ENCODE measurements at regions not wholly inside any gene's neighbourhood (a gene's known extent, or its start where the extent isn't known, plus 50 kb on each side); places are given as distances from the start of the nearest gene placed in this dataset.

DNA sequence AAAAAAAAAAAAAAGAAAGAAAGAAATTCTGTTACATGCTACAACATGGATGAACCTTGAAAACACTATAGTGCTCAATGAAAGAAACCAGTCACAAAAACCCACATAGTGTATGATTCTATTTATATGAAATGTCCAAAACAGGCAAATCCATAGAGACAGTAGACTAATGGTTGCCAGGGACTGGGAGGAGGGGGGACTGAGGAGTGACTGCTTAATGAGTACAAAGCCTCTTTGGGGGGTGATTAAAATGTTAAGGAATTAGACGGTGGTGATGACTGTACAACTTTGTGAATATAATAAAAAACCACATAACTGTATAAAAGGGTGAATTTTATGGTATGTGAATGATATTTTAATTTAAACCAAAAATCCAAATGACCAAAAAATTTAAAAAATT is 116.0 kb upstream of the GUCA2B start:
- H3K36me3 ChIP-seq (ENCODE audit: control insufficient read depth in 2 of 2, insufficient read depth in 1 of 2, low read length in 2 of 2): no peaks in the 10 kb centered on the region
- POLR2A ChIA-PET: interaction anchor here (0.7 kb wide), 1 partner anchor 195 kb away, joined by 3 read pairs; no protein-coding TSS in a partner anchor
- H3K4me1 ChIP-seq (ENCODE audit: control insufficient read depth, insufficient read depth, low read length): no peaks in the 10 kb centered on the region
- H3K4me3 ChIP-seq (ENCODE audit: low read depth, low read length): no peak overlapping the region
- H3K9me3 ChIP-seq (ENCODE audit: control insufficient read depth, insufficient read depth, low read depth, low read length): no peaks in the 10 kb centered on the region
- TF ChIP-seq PRDM1 (tag by site-specific recombination; IDR thresholded peaks at IDR 0.05): no peak
- TF ChIP-seq ZNF335 (tag by site-specific recombination; conservative IDR thresholded peaks at IDR 0.05): 0 out of 2 replicates have a peak, but pooled peaks have one; percentile 13
- no peak overlapping the region for H3K27ac ChIP-seq (ENCODE audit: extremely low read depth, low read depth, low read length)
- CTCF ChIA-PET: interaction anchor here (0.5 to 0.7 kb wide), 2 partner anchors 166 to 457 kb away, joined by 3 read pairs; no protein-coding TSS in a partner anchor

DNA sequence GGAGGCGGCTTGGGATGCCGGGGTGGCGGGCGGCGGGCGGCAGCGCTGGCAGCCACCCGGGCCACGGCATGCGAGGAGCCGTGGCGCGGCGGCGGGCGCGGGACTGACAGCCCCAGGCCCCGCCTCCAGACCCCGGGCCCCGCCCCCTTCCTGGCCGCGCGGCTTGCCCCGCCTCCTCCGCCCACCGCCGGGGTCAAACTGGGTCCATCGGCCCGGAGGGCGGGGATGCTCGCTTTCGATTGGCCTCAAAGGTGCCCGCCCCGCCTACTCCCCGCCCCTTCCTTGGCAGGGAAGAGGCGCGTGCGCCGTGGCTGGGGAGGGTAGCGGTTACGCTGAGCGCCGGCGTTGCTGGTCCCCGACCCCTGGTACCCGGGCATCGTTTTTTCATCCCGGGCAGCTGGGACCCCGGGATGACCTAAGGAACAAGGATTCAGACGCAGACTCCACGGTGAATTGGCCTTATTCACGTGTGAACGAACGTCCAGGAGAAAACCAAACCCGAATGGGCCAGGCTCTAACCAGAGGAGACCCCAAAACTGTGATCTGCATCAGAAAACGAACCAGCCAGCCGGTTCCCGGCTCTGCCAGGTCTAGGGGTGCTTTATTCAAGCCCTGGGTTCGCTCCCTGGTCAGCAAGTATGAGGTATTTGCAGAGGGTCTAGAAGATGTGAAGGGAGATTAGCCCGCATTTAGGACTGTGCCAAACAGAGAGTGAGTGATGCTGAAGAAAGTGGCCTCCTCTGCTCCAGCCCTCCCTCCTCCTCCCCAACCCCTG is 117.2 kb upstream of the GUCA2B start:
- ChIA-PET POLR2A (interaction anchor here (1.3 kb wide), 1 partner anchor 116 kb away, joined by 4 read pairs; no protein-coding TSS in a partner anchor), CTCF (interaction anchor here (1.2 to 1.5 kb wide), 2 partner anchors 224 to 523 kb away, joined by 3 to 5 read pairs; no protein-coding TSS in a partner anchor)
- H3K9me3 ChIP-seq (ENCODE audit: control insufficient read depth, insufficient read depth, low read depth, low read length): no peaks in the 10 kb centered on the region
- no peaks in the 10 kb centered on the region for H3K36me3 ChIP-seq (ENCODE audit: control insufficient read depth in 2 of 2, insufficient read depth in 1 of 2, low read length in 2 of 2)
- H3K4me3 ChIP-seq (ENCODE audit: low read depth, low read length): peak overlapping the region; percentile 90
- H3K4me1 ChIP-seq (ENCODE audit: control insufficient read depth, insufficient read depth, low read length): no peaks in the 10 kb centered on the region
- H3K27ac ChIP-seq (ENCODE audit: extremely low read depth, low read depth, low read length): peak overlapping the region; percentile 56; the same call in 1 of the 2 replicates
- TF ChIP-seq ZNF777 (tag by site-specific recombination; IDR thresholded peaks at IDR 0.05; ENCODE audit: borderline replicate concordance) (no peak), KLF10 (tag by site-specific recombination; IDR thresholded peaks at IDR 0.05) (peak; percentile 29; the same call in 1 of the 2 replicates), ZNF558 (tag by site-specific recombination; IDR thresholded peaks at IDR 0.05) (no peak), SP2 (tag by site-specific recombination; IDR thresholded peaks at IDR 0.05) (peak; percentile 95), SP7 (tag by site-specific recombination; IDR thresholded peaks at IDR 0.05) (0 out of 2 replicates have a peak, but pooled peaks have one; percentile 11), FEZF1 (tag by site-specific recombination; IDR thresholded peaks at IDR 0.05) (peak; percentile 67), ZNF585B (tag by site-specific recombination; IDR thresholded peaks at IDR 0.05) (peak; percentile 29), ZBTB48 (tag by site-specific recombination; IDR thresholded peaks at IDR 0.05) (peak; percentile 79), ZNF426 (tag by site-specific recombination; IDR thresholded peaks at IDR 0.05) (no peak), ZNF549 (tag by site-specific recombination; IDR thresholded peaks at IDR 0.05) (no peak), ZNF10 (tag by site-specific recombination; IDR thresholded peaks at IDR 0.05) (no peak), ZNF623 (tag by site-specific recombination; IDR thresholded peaks at IDR 0.05) (no peak), PRDM6 (tag by site-specific recombination; IDR thresholded peaks at IDR 0.05) (no peak), ZNF335 (tag by site-specific recombination; conservative IDR thresholded peaks at IDR 0.05) (peak; percentile 39), ZNF658 (tag by site-specific recombination; IDR thresholded peaks at IDR 0.05) (no peak), ZNF24 (tag by site-specific recombination; IDR thresholded peaks at IDR 0.05) (no peak), ZNF792 (tag by site-specific recombination; IDR thresholded peaks at IDR 0.05) (no peak), MYNN (tag by site-specific recombination; IDR thresholded peaks at IDR 0.05; ENCODE audit: borderline replicate concordance) (no peak), KLF9 (tag by site-specific recombination; IDR thresholded peaks at IDR 0.05; ENCODE audit: low read depth) (peak; percentile 57; the same call in 1 of the 2 replicates), SCRT2 (tag by site-specific recombination; IDR thresholded peaks at IDR 0.05) (no peak), EGR2 (tag by site-specific recombination; IDR thresholded peaks at IDR 0.05; ENCODE audit: low read depth) (no peak), ZNF175 (tag by site-specific recombination; IDR thresholded peaks at IDR 0.05) (no peak), ZNF830 (tag by site-specific recombination; IDR thresholded peaks at IDR 0.05; ENCODE audit: low read depth) (no peak)
- TF ChIP-seq, protein P1, sequence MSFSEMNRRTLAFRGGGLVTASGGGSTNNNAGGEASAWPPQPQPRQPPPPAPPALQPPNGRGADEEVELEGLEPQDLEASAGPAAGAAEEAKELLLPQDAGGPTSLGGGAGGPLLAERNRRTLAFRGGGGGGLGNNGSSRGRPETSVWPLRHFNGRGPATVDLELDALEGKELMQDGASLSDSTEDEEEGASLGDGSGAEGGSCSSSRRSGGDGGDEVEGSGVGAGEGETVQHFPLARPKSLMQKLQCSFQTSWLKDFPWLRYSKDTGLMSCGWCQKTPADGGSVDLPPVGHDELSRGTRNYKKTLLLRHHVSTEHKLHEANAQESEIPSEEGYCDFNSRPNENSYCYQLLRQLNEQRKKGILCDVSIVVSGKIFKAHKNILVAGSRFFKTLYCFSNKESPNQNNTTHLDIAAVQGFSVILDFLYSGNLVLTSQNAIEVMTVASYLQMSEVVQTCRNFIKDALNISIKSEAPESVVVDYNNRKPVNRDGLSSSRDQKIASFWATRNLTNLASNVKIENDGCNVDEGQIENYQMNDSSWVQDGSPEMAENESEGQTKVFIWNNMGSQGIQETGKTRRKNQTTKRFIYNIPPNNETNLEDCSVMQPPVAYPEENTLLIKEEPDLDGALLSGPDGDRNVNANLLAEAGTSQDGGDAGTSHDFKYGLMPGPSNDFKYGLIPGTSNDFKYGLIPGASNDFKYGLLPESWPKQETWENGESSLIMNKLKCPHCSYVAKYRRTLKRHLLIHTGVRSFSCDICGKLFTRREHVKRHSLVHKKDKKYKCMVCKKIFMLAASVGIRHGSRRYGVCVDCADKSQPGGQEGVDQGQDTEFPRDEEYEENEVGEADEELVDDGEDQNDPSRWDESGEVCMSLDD (tag by site-specific recombination; IDR thresholded peaks at IDR 0.05): 0 out of 2 replicates have a peak, but pooled peaks have one; percentile 27
- TF ChIP-seq, protein P2, sequence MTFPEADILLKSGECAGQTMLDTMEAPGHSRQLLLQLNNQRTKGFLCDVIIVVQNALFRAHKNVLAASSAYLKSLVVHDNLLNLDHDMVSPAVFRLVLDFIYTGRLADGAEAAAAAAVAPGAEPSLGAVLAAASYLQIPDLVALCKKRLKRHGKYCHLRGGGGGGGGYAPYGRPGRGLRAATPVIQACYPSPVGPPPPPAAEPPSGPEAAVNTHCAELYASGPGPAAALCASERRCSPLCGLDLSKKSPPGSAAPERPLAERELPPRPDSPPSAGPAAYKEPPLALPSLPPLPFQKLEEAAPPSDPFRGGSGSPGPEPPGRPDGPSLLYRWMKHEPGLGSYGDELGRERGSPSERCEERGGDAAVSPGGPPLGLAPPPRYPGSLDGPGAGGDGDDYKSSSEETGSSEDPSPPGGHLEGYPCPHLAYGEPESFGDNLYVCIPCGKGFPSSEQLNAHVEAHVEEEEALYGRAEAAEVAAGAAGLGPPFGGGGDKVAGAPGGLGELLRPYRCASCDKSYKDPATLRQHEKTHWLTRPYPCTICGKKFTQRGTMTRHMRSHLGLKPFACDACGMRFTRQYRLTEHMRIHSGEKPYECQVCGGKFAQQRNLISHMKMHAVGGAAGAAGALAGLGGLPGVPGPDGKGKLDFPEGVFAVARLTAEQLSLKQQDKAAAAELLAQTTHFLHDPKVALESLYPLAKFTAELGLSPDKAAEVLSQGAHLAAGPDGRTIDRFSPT (tag by site-specific recombination; IDR thresholded peaks at IDR 0.05): 0 out of 2 replicates have a peak, but pooled peaks have one; percentile 46
- TF ChIP-seq, protein P3, sequence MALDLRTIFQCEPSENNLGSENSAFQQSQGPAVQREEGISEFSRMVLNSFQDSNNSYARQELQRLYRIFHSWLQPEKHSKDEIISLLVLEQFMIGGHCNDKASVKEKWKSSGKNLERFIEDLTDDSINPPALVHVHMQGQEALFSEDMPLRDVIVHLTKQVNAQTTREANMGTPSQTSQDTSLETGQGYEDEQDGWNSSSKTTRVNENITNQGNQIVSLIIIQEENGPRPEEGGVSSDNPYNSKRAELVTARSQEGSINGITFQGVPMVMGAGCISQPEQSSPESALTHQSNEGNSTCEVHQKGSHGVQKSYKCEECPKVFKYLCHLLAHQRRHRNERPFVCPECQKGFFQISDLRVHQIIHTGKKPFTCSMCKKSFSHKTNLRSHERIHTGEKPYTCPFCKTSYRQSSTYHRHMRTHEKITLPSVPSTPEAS (tag by site-specific recombination; IDR thresholded peaks at IDR 0.05): no peak
